Panc1 (cell line): ENCODE measurements at regions not wholly inside any gene's neighbourhood (a gene's known extent, or its start where the extent isn't known, plus 50 kb on each side); places are given as distances from the start of the nearest gene placed in this dataset.

Source experiments
- ATAC-seq: fragments of 200-7000 bp; cut with Tn5 transposase; 2 replicates; pipeline ENCODE4 v1.9.1; 2020; ENCODE audit warnings: mild to moderate bottlenecking, moderate library complexity
- BruUV-seq: library from RNA; stranded (reverse); fragments of 400-500 nt; replicated peaks from 2 replicates; lab custom pipeline; 2021; lab: Mats Ljungman, UMichigan
- CTCF ChIA-PET: fragments of 300-600 bp; sonication (Branson Sonifier 250); formaldehyde crosslinking; loops from one replicate; lab custom pipeline; 2022; ENCODE audit warnings: antibody characterized with exemption; lab: Charles Lee
- POLR2A ChIA-PET: fragments of 300-600 bp; sonication (Branson Sonifier 250); formaldehyde crosslinking; loops from one replicate; lab custom pipeline; 2022; ENCODE audit warnings: antibody characterized with exemption; lab: Charles Lee
- DNase-seq: peaks from one replicate; pipeline ENCODE4 v3.0.0-alpha.2; 2010; ENCODE audit warnings: low read depth, low spot score
- H3K27ac ChIP-seq: 2 replicates; pipeline ENCODE4 v1.5.1; 2011; ENCODE audit warnings: mild to moderate bottlenecking, low read length, inconsistent platforms
- H3K27me3 ChIP-seq: fragments of 200-500 bp; sonication (Bioruptor generic); 2 replicates; pipeline ENCODE4 v1.6.0; 2014; ENCODE audit warnings: low read length, inconsistent platforms; ENCODE audit not compliant: control insufficient read depth, insufficient read depth
- H3K36me3 ChIP-seq: fragments of 200-500 bp; sonication (Bioruptor generic); 2 replicates; pipeline ENCODE4 v1.5.1; 2014; ENCODE audit warnings: inconsistent platforms, mild to moderate bottlenecking, low read length, moderate library complexity; ENCODE audit not compliant: control insufficient read depth, insufficient read depth
- H3K4me1 ChIP-seq: 2 replicates; pipeline ENCODE4 v1.5.1; 2011; ENCODE audit warnings: inconsistent platforms, mild to moderate bottlenecking, low read length, moderate library complexity; ENCODE audit not compliant: control insufficient read depth, insufficient read depth
- H3K4me3 ChIP-seq, 2 experiments: 2 replicates each; pipeline ENCODE4 v1.5.1; 2011 to 2012; ENCODE audit warnings: low read depth in 2 of 2, low read length in 2 of 2, mild to moderate bottlenecking in 2 of 2, inconsistent platforms in 1 of 2, moderate library complexity in 1 of 2
- H3K9me3 ChIP-seq: fragments of 200-500 bp; sonication (Bioruptor generic); 2 replicates; pipeline ENCODE4 v1.5.1; 2014; ENCODE audit warnings: low read depth, mild to moderate bottlenecking, inconsistent platforms, low read length, moderate library complexity; ENCODE audit not compliant: control insufficient read depth, insufficient read depth
- CTCF ChIP-seq: fragments of 450-650 bp; IDR thresholded peaks from 2 replicates; pipeline ENCODE4 v1.5.1; 2017; ENCODE audit warnings: mild to moderate bottlenecking
- POLR2AphosphoS5 ChIP-seq: IDR thresholded peaks from 2 replicates; pipeline ENCODE4 v1.6.1; 2012; ENCODE audit warnings: mild to moderate bottlenecking, low read depth, low read length, moderate library complexity
- REST ChIP-seq, 2 experiments: IDR thresholded peaks; 2 replicates each; pipeline ENCODE4 v1.6.1; 2011 to 2012; ENCODE audit warnings: low read depth in 2 of 2, control low read depth in 1 of 2, low read length in 1 of 2, mild to moderate bottlenecking in 1 of 2, moderate library complexity in 1 of 2; ENCODE audit not compliant: insufficient read depth in 1 of 2
- SIN3A ChIP-seq: IDR thresholded peaks from 2 replicates; pipeline ENCODE4 v1.6.1; 2012; ENCODE audit warnings: low read depth, mild to moderate bottlenecking, low read length, moderate library complexity, borderline replicate concordance; ENCODE audit not compliant: insufficient read depth
- TCF7L2 ChIP-seq: IDR thresholded peaks from 2 replicates; pipeline ENCODE4 v1.6.1; 2011; ENCODE audit warnings: mild to moderate bottlenecking, low read depth, low read length, inconsistent platforms
- in situ Hi-C: cut with HindIII; loops from 2 replicates; pipeline ENCODE4 v1.10.0; 2016; ENCODE audit warnings: low sequenced_read_pairs, low pct_unique_long_range_greater_than_20kb
- intact Hi-C: fragments of 100-400 bp; cut with micrococcal nuclease; formaldehyde crosslinking; loops from one replicate; pipeline ENCODE4 v1.10.0; 2022; ENCODE audit not compliant: unreplicated experiment

DNA sequence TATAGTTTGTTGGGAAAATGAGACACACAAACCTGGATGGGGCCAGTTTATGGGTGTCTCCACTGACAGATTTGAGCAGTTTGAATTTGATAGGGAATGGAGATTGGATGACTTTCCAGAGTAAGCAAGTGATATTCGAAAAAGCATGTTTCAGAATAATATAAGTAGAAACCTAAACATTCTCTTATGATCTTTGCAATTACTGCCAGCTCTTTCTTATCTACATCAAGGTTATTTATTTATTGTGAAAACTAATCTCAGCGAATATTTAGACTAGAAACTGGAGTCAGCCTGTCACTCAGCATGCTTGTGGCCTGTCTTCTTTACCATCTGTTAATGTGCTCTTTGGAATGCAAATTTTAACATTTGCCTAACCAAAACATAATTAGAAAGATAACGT, 57.8 kb upstream of the SPPL2A start:
- H3K9me3 ChIP-seq = no peaks in the 10 kb centered on the region
- H3K27ac ChIP-seq = no peak overlapping the region
- CTCF ChIA-PET = no interaction called here
- H3K36me3 ChIP-seq = no peaks in the 10 kb centered on the region
- DNase-seq (no peak), ATAC-seq (no peak)
- intact Hi-C loops = no loop called here
- POLR2A ChIA-PET = no interaction called here
- no TSS peak for BruUV-seq
- peaks cover 8% of the 10 kb centered on the region; the same call in 1 of the 2 replicates for H3K27me3 ChIP-seq
- in situ Hi-C loops = no loop called here
- H3K4me1 ChIP-seq = no peaks in the 10 kb centered on the region
- TF ChIP-seq TCF7L2 (no peak), SIN3A (no peak), POLR2AphosphoS5 (no peak), CTCF (no peak), REST (IDR thresholded peaks at IDR 0.05; ENCODE audit: insufficient read depth in 1 of 2, low read depth in 2 of 2, low read length in 1 of 2) (no peak)
- H3K4me3 ChIP-seq = no peak overlapping the region

DNA sequence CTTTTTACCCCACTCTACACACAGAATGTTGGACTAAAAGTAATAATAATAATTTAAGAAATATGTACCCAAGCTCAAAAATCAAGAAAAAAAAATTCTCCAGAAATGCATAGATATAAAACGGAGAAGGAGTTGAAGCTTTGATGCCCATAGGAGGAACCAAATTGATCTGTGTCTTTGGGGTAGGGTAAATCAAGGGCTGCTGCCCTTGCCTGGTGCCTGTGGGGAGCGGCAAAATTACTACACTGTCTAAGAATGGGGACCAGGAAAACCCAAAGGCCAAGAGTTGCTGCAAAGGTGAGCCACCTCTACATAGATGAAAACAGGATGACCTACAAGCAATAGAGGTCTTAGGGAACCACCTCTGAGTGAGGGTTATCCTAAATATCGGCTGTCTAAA, 56.0 kb upstream of the SPPL2A start:
- BruUV-seq = no TSS peak
- in situ Hi-C loops (no loop called here), intact Hi-C loops (no loop called here)
- Histone ChIP-seq H3K36me3 (no peaks in the 10 kb centered on the region), H3K9me3 (no peaks in the 10 kb centered on the region), H3K4me3 (no peak overlapping the region), H3K4me1 (no peaks in the 10 kb centered on the region), H3K27me3 (peaks cover 8% of the 10 kb centered on the region; the same call in 1 of the 2 replicates), H3K27ac (no peak overlapping the region)
- TF ChIP-seq POLR2AphosphoS5 (no peak), SIN3A (no peak), REST (IDR thresholded peaks at IDR 0.05; ENCODE audit: insufficient read depth in 1 of 2, low read depth in 2 of 2, low read length in 1 of 2) (no peak), CTCF (no peak), TCF7L2 (no peak)
- ATAC-seq = no peak
- DNase-seq = no peak
- CTCF ChIA-PET = no interaction called here
- POLR2A ChIA-PET = interaction anchor here (0.6 kb wide), 1 partner anchor 177 kb away, joined by 5 read pairs; no protein-coding TSS in a partner anchor
